Smooth muscle cell (in vitro differentiated cells): ENCODE measurements at regions not wholly inside any gene's neighbourhood (a gene's known extent, or its start where the extent isn't known, plus 50 kb on each side); places are given as distances from the start of the nearest gene placed in this dataset.
A peak's percentile ranks its signal among the peaks of the same experiment; 100 is the strongest.

Experiments used
- DNase-seq: peaks from one replicate; lab custom pipeline; 2025; ENCODE audit not compliant: unreplicated experiment; lab: John Stamatoyannopoulos, UW
- H2AFZ ChIP-seq: fragments of 200-600 bp; sonication (generic); 2 replicates; pipeline ENCODE4 v1.6.0; 2016; ENCODE audit warnings: antibody characterized with exemption, low read depth, mild to moderate bottlenecking
- H3F3A ChIP-seq: fragments of 200-600 bp; sonication (generic); 2 replicates; pipeline ENCODE4 v1.6.0; 2017; ENCODE audit warnings: antibody characterized with exemption, low read depth
- H3K27ac ChIP-seq: fragments of 200-600 bp; sonication (generic); 2 replicates; pipeline ENCODE4 v1.5.1; 2016; ENCODE audit warnings: low read depth, mild to moderate bottlenecking
- H3K27me3 ChIP-seq: fragments of 200-600 bp; sonication (generic); 2 replicates; pipeline ENCODE4 v1.6.1; 2016; ENCODE audit warnings: low read depth, mild to moderate bottlenecking
- H3K36me3 ChIP-seq: fragments of 200-600 bp; sonication (generic); 2 replicates; pipeline ENCODE4 v1.5.1; 2016; ENCODE audit warnings: low read depth
- H3K4me1 ChIP-seq: fragments of 200-600 bp; sonication (generic); 2 replicates; pipeline ENCODE4 v1.5.1; 2016; ENCODE audit warnings: low read depth
- H3K4me2 ChIP-seq: fragments of 200-600 bp; sonication (generic); 2 replicates; pipeline ENCODE4 v1.6.0; 2016; ENCODE audit warnings: mild to moderate bottlenecking
- H3K4me3 ChIP-seq: fragments of 200-600 bp; sonication (generic); 2 replicates; pipeline ENCODE4 v1.5.1; 2016; ENCODE audit warnings: mild to moderate bottlenecking
- H3K79me2 ChIP-seq: fragments of 200-600 bp; sonication (generic); 2 replicates; pipeline ENCODE4 v1.6.0; 2016; ENCODE audit warnings: low read depth, mild to moderate bottlenecking
- H3K9ac ChIP-seq: fragments of 200-600 bp; sonication (generic); 2 replicates; pipeline ENCODE4 v1.6.0; 2016; ENCODE audit warnings: low read depth
- H3K9me3 ChIP-seq: fragments of 200-600 bp; sonication (generic); replicated peaks from 2 replicates; pipeline ENCODE4 v1.5.1; 2016; ENCODE audit warnings: low read depth
- H4K20me1 ChIP-seq: fragments of 200-600 bp; sonication (generic); 2 replicates; pipeline ENCODE4 v1.6.0; 2016; ENCODE audit warnings: low read depth
- CTCF ChIP-seq: fragments of 200-600 bp; sonication (generic); IDR thresholded peaks from 2 replicates; pipeline ENCODE4 v1.5.1; 2017; ENCODE audit warnings: borderline replicate concordance, mild to moderate bottlenecking, antibody characterized with exemption; ENCODE audit not compliant: insufficient read depth, poor library complexity, severe bottlenecking
- WGBS: methylation state at CpG from one replicate; pipeline ENCODE4 v1.1.7; 2016; ENCODE audit warnings: low lambda C conversion rate; 5-methylcytosine and 5-hydroxymethylcytosine counted together

- Histone ChIP-seq H3K4me2 (no peak overlapping the region), H3K36me3 (no peaks in the 10 kb centered on the region), H3K4me3 (no peak overlapping the region), H3K4me1 (peaks cover 4% of the 10 kb centered on the region), H3K9ac (no peak overlapping the region), H3F3A (no peaks in the 10 kb centered on the region), H3K27ac (no peak overlapping the region), H3K9me3 (no peaks in the 10 kb centered on the region), H4K20me1 (no peaks in the 10 kb centered on the region), H2AFZ (no peak overlapping the region), H3K27me3 (no peaks in the 10 kb centered on the region), H3K79me2 (no peaks in the 10 kb centered on the region)
- no peak for TF ChIP-seq CTCF
- no peak for DNase-seq
- WGBS, result 79% methylated on average over 4 of the region's 4 CpGs
Measured at GRCh38 chr5:33072296-33072695, 361.2 kb downstream of the NPR3 start.

GRCh38 chr5:33072726-33073125 is 361.6 kb downstream of the NPR3 start:
- DNase-seq, result no peak
- Histone ChIP-seq H3F3A (no peaks in the 10 kb centered on the region), H3K27ac (no peak overlapping the region), H2AFZ (no peak overlapping the region), H3K4me1 (peaks cover 4% of the 10 kb centered on the region), H4K20me1 (no peaks in the 10 kb centered on the region), H3K79me2 (no peaks in the 10 kb centered on the region), H3K4me2 (no peak overlapping the region), H3K36me3 (no peaks in the 10 kb centered on the region), H3K9me3 (no peaks in the 10 kb centered on the region), H3K4me3 (no peak overlapping the region), H3K27me3 (no peaks in the 10 kb centered on the region), H3K9ac (no peak overlapping the region)
- TF ChIP-seq CTCF, result no peak
- 61% methylated on average over 2 of the region's 2 CpGs for WGBS

GRCh38 chr5:33073881-33074327 is 362.8 kb downstream of the NPR3 start:
- Histone ChIP-seq H2AFZ (no peak overlapping the region), H3K36me3 (no peaks in the 10 kb centered on the region), H3K4me3 (no peak overlapping the region), H3F3A (no peaks in the 10 kb centered on the region), H3K9ac (no peak overlapping the region), H3K27me3 (no peaks in the 10 kb centered on the region), H3K79me2 (no peaks in the 10 kb centered on the region), H4K20me1 (no peaks in the 10 kb centered on the region), H3K27ac (peak overlapping the region; percentile 55), H3K4me2 (peak overlapping the region; percentile 57), H3K4me1 (peaks cover 4% of the 10 kb centered on the region), H3K9me3 (no peaks in the 10 kb centered on the region)
- no peak for TF ChIP-seq CTCF
- 37% methylated on average over 3 of the region's 3 CpGs for WGBS
- no peak for DNase-seq

DNA sequence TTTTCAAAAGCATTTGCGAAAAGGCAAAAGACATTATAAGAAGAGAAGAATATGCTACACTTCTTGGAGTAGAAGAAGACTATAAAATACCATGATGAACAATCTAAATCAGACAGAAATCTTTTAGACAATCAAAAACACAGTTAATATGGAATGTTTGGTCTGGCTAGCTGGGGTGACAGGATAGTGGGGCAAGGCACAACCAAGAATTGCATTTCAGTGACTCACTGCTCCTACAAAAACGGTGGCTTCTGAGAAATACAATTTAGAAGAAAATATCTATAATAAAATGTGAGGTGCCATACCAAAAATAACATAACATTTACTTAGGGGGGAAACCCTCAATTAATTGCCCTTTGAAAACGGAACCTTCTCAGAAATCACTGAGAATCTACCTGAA is 363.4 kb downstream of the NPR3 start:
- Histone ChIP-seq H3K9ac (no peak overlapping the region), H3K4me2 (peak overlapping the region; percentile 57), H4K20me1 (no peaks in the 10 kb centered on the region), H3K27ac (peak overlapping the region; percentile 55), H3K9me3 (no peaks in the 10 kb centered on the region), H2AFZ (no peak overlapping the region), H3K79me2 (no peaks in the 10 kb centered on the region), H3K36me3 (no peaks in the 10 kb centered on the region), H3K4me3 (no peak overlapping the region), H3K4me1 (peaks cover 4% of the 10 kb centered on the region), H3F3A (no peaks in the 10 kb centered on the region), H3K27me3 (no peaks in the 10 kb centered on the region)
- TF ChIP-seq CTCF, result no peak
- 70% methylated on average over 3 of the region's 3 CpGs for WGBS
- DNase-seq, result no peak
